ENCODE measurements at regions not wholly inside any gene's neighbourhood (a gene's known extent, or its start where the extent isn't known, plus 50 kb on each side); places are given as distances from the start of the nearest gene placed in this dataset.

DNA sequence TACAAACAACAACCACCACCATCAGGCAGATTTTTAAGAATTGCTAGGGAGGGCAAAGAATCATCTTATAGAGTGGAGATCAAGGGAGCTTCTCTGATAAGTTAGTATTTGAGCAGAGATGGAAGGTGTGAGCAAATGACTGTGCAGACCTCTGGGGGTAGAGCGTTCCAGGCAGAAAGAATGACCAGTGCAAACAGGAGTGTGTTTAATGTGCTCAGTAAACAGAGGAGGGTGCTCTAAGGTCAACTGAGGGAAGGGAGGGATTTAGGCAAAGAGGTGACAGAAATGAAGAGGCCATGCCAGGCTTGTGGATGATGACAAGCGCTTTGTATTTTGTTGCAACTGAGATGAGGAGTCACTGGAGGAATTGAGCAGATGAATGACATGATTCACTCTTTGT is 172.5 kb upstream of the GJB5 start:
- Histone ChIP-seq H3K36me3 (ENCODE audit: control insufficient read depth, insufficient read depth, low read length) (no peaks in the 10 kb centered on the region), H3K27ac (no peak overlapping the region), H3K27me3 (ENCODE audit: control insufficient read depth, insufficient read depth, low read length) (no peaks in the 10 kb centered on the region), H3K4me3 (ENCODE audit: low read depth, low read length) (no peak overlapping the region), H3K9ac (no peak overlapping the region), H3K4me1 (no peaks in the 10 kb centered on the region), H3K79me2 (no peaks in the 10 kb centered on the region), H3K9me3 (ENCODE audit: control insufficient read depth, low read length) (no peaks in the 10 kb centered on the region), H3K4me2 (ENCODE audit: low read length) (no peak overlapping the region), H2AFZ (no peak overlapping the region)
- TF ChIP-seq, protein P1, sequence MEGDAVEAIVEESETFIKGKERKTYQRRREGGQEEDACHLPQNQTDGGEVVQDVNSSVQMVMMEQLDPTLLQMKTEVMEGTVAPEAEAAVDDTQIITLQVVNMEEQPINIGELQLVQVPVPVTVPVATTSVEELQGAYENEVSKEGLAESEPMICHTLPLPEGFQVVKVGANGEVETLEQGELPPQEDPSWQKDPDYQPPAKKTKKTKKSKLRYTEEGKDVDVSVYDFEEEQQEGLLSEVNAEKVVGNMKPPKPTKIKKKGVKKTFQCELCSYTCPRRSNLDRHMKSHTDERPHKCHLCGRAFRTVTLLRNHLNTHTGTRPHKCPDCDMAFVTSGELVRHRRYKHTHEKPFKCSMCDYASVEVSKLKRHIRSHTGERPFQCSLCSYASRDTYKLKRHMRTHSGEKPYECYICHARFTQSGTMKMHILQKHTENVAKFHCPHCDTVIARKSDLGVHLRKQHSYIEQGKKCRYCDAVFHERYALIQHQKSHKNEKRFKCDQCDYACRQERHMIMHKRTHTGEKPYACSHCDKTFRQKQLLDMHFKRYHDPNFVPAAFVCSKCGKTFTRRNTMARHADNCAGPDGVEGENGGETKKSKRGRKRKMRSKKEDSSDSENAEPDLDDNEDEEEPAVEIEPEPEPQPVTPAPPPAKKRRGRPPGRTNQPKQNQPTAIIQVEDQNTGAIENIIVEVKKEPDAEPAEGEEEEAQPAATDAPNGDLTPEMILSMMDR (IDR thresholded peaks at IDR 0.05) = no peak

DNA sequence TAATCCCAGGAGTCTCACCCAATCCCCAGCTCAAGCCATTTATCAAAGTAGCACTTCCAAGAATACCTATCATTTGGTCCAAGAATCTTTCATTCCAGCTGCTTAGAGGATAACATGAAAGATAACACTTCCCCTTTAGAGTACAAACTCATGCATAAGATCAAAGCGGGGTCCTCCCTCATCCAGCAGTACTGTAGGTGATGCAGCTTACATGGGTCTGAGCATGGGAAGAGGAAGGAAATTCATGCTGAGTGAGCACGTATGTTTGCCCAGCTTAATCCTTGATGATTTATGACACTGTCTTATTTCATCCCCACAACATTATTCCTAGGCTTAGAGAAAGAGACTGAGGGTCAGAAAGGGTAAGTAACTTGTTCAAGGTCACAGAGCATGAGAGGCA is 167.1 kb upstream of the GJB5 start:
- Histone ChIP-seq H3K27me3 (ENCODE audit: control insufficient read depth, insufficient read depth, low read length) (no peaks in the 10 kb centered on the region), H3K36me3 (ENCODE audit: control insufficient read depth, insufficient read depth, low read length) (no peaks in the 10 kb centered on the region), H3K4me3 (ENCODE audit: low read depth, low read length) (no peak overlapping the region), H3K4me2 (ENCODE audit: low read length) (no peak overlapping the region), H2AFZ (no peak overlapping the region), H3K27ac (no peak overlapping the region), H3K9me3 (ENCODE audit: control insufficient read depth, low read length) (no peaks in the 10 kb centered on the region), H3K79me2 (no peaks in the 10 kb centered on the region), H3K4me1 (no peaks in the 10 kb centered on the region), H3K9ac (no peak overlapping the region)
- TF ChIP-seq, protein P1 (IDR thresholded peaks at IDR 0.05) = no peak

DNA sequence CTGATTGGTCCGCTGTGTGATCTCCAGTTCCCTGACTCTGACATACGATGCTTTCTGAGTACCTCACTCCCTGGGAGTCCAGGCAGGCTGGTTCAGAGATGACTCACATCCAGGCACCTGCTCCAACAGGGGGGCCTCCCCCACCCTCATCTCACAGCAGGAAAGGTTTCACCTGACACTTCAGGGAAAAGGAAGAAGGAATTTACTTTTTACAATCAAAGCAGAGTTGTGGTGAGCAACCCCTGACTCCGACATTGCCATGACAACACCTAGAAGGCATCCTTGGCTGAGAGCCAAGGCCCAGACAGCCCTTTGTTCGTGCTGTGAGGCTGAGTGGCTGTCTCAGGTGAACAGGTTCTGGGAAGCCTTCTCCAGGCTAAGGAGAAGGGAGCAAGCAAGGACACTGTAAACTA is 164.6 kb upstream of the GJB5 start:
- no peaks in the 10 kb centered on the region for H3K4me1 ChIP-seq
- no peak overlapping the region for H3K9ac ChIP-seq
- TF ChIP-seq, protein P1 (IDR thresholded peaks at IDR 0.05) = no peak
- H3K9me3 ChIP-seq (ENCODE audit: control insufficient read depth, low read length) = no peaks in the 10 kb centered on the region
- no peak overlapping the region for H2AFZ ChIP-seq
- H3K27me3 ChIP-seq (ENCODE audit: control insufficient read depth, insufficient read depth, low read length) = no peaks in the 10 kb centered on the region
- H3K36me3 ChIP-seq (ENCODE audit: control insufficient read depth, insufficient read depth, low read length) = no peaks in the 10 kb centered on the region
- H3K4me3 ChIP-seq (ENCODE audit: low read depth, low read length) = no peak overlapping the region
- H3K79me2 ChIP-seq = no peaks in the 10 kb centered on the region
- no peak overlapping the region for H3K27ac ChIP-seq
- H3K4me2 ChIP-seq (ENCODE audit: low read length) = no peak overlapping the region

DNA sequence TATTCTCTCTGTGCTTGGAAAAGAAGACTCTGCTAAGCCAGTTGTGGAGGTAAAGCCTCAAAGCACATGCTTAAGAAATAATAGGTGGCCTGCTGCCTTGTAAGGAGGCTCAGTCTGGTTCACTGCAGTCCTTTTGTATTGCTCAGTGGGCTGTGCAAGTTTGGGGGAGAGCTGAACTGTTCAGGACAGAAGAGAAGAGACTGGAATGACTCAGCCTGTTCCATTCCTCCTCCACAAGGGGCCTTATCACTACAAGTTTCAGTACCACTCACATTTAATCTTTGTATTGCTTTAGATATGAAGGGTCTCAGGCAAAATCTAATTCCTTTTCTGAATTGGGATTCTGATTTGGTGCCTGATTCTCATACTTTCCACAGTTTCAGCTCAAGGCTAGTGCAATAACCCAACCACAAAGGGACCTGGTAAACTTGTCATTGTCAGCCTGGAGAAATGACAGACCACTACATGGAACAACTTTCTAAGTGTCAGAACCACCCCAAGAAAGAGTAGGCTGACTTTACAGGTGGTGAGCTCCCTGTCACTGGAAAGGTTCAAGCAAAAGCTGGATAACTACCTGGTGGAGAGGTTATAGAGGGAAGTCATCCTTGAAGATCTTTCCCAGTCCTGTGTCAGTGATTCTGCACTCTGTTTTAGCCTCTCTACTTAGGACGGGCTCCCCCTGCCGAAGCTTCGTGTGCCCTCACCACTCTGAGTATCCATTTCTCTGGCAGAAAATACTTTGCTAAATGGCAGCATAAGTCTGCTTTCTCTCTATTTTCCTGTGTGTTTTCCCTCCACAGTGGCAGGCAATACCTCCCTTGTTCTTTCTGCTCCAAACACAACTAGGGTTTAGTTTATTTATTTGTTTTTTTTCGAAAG is 162.9 kb upstream of the GJB5 start:
- H3K79me2 ChIP-seq = no peaks in the 10 kb centered on the region
- no peak overlapping the region for H3K4me3 ChIP-seq (ENCODE audit: low read depth, low read length)
- no peaks in the 10 kb centered on the region for H3K9me3 ChIP-seq (ENCODE audit: control insufficient read depth, low read length)
- no peaks in the 10 kb centered on the region for H3K4me1 ChIP-seq
- TF ChIP-seq, protein P1 (IDR thresholded peaks at IDR 0.05) = peak; percentile 8
- H3K36me3 ChIP-seq (ENCODE audit: control insufficient read depth, insufficient read depth, low read length) = no peaks in the 10 kb centered on the region
- no peaks in the 10 kb centered on the region for H3K27me3 ChIP-seq (ENCODE audit: control insufficient read depth, insufficient read depth, low read length)
- no peak overlapping the region for H3K27ac ChIP-seq
- H2AFZ ChIP-seq = no peak overlapping the region
- no peak overlapping the region for H3K4me2 ChIP-seq (ENCODE audit: low read length)
- H3K9ac ChIP-seq = no peak overlapping the region

Measured in parathyroid adenoma (tissue), 2 donors.